GM12878 (cell line): ENCODE measurements at regions not wholly inside any gene's neighbourhood (a gene's known extent, or its start where the extent isn't known, plus 50 kb on each side); places are given as distances from the start of the nearest gene placed in this dataset.

Experiments used
- ATAC-seq: fragments of 200-7000 bp; cut with Tn5 transposase; 3 replicates; pipeline ENCODE4 v1.9.1; 2020; ENCODE audit warnings: mild to moderate bottlenecking, moderate library complexity
- BruUV-seq: library from RNA; stranded (reverse); fragments of 400-500 nt; replicated peaks from 2 replicates; lab custom pipeline; 2021; lab: Mats Ljungman, UMichigan
- CTCF ChIA-PET: fragments of 300-600 bp; sonication (Branson Sonifier 250); formaldehyde crosslinking; extraction: SDS; loops from one replicate; lab custom pipeline; 2021; ENCODE audit warnings: inconsistent platforms; lab: Yijun Ruan, JAX
- POLR2A ChIA-PET: fragments of 350-600 bp; formaldehyde crosslinking; extraction: SDS; loops from one replicate; lab custom pipeline; 2021; ENCODE audit warnings: inconsistent platforms; lab: Charles Lee
- RAD21 ChIA-PET: fragments of 300-600 bp; sonication (Branson Sonifier 250); formaldehyde crosslinking; loops from one replicate; lab custom pipeline; 2023; ENCODE audit warnings: antibody characterized with exemption; ENCODE audit not compliant: unreplicated experiment; lab: Charles Lee
- SMC1A ChIA-PET: fragments of 300-600 bp; sonication (Branson Sonifier 250); formaldehyde crosslinking; loops from one replicate; lab custom pipeline; 2023; ENCODE audit not compliant: unreplicated experiment, uncharacterized antibody; lab: Charles Lee
- DNase-seq: peaks from one replicate; pipeline ENCODE4 v3.0.0-alpha.2; 2011; ENCODE audit warnings: low read depth, low spot score
- FAIRE-seq: peaks from 3 replicates; lab custom pipeline; 2011; peaks lifted over from hg19 to GRCh38; lab: Jason Lieb, UNC
- H2AFZ ChIP-seq: 2 replicates; pipeline ENCODE4 v1.6.0; 2011; ENCODE audit warnings: low read depth, low read length, control low read depth; ENCODE audit not compliant: control insufficient read depth
- H3K27ac ChIP-seq: 2 replicates; pipeline ENCODE4 v1.5.1; 2011; ENCODE audit warnings: control low read depth; ENCODE audit not compliant: control insufficient read depth, insufficient read depth
- H3K27me3 ChIP-seq, 2 experiments: replicated peaks in 1 of 2; 2 replicates each; pipeline versions ENCODE4 v1.6.0 to v1.6.1; 2011; ENCODE audit warnings: low read length in 1 of 2; ENCODE audit not compliant: control insufficient read depth in 2 of 2, insufficient read depth in 2 of 2
- H3K36me3 ChIP-seq, 2 experiments: 2 replicates each; pipeline ENCODE4 v1.5.1; 2011; ENCODE audit warnings: low read length in 1 of 2; ENCODE audit not compliant: control insufficient read depth in 2 of 2, insufficient read depth in 2 of 2
- H3K4me1 ChIP-seq: 2 replicates; pipeline ENCODE4 v1.6.1; 2011; ENCODE audit warnings: mild to moderate bottlenecking, low read length, moderate library complexity, mixed read lengths; ENCODE audit not compliant: control insufficient read depth, insufficient read depth
- H3K4me2 ChIP-seq: 2 replicates; pipeline ENCODE4 v1.6.0; 2011; ENCODE audit warnings: control low read depth; ENCODE audit not compliant: control insufficient read depth, insufficient read depth
- H3K4me3 ChIP-seq: fragments of 200-600 bp; sonication (generic); 2 replicates; pipeline ENCODE4 v1.5.1; 2016
- H3K79me2 ChIP-seq: 2 replicates; pipeline ENCODE4 v1.6.0; 2011; ENCODE audit warnings: low read length; ENCODE audit not compliant: control insufficient read depth, insufficient read depth
- H3K9ac ChIP-seq: 2 replicates; pipeline ENCODE4 v1.8.0; 2011; ENCODE audit warnings: low read length, control low read depth, mixed read lengths; ENCODE audit not compliant: control insufficient read depth, insufficient read depth
- H3K9me3 ChIP-seq: replicated peaks from 3 replicates; pipeline ENCODE4 v1.5.1; 2011; ENCODE audit warnings: mild to moderate bottlenecking, low read length; ENCODE audit not compliant: control insufficient read depth, insufficient read depth
- H4K20me1 ChIP-seq: 2 replicates; pipeline ENCODE4 v1.6.0; 2011; ENCODE audit not compliant: control insufficient read depth, insufficient read depth
- EED ChIP-seq: sonication (generic); IDR thresholded peaks from 2 replicates; pipeline ENCODE4 v1.6.1; 2016; ENCODE audit warnings: antibody characterized with exemption, low read depth
- NFIC ChIP-seq: IDR thresholded peaks from 2 replicates; pipeline ENCODE4 v1.6.1; 2012; ENCODE audit warnings: low read depth, mild to moderate bottlenecking, inconsistent platforms, low read length, moderate library complexity
- SIX5 ChIP-seq: IDR thresholded peaks from 2 replicates; pipeline ENCODE4 v1.6.1; 2011; ENCODE audit warnings: mild to moderate bottlenecking, low read depth, low read length, moderate library complexity; ENCODE audit not compliant: severe bottlenecking
- SPI1 ChIP-seq: IDR thresholded peaks from 2 replicates; pipeline ENCODE4 v1.6.1; 2011; ENCODE audit warnings: low read depth, mild to moderate bottlenecking, low read length, moderate library complexity, borderline replicate concordance; ENCODE audit not compliant: insufficient read depth
- SRF ChIP-seq, 2 experiments: IDR thresholded peaks; 2 replicates each; pipeline ENCODE4 v1.6.1; 2011; ENCODE audit warnings: low read depth in 2 of 2, low read length in 2 of 2, mild to moderate bottlenecking in 1 of 2, moderate library complexity in 1 of 2
- whole genome bisulfite sequencing: methylation state at CpG from one replicate; pipeline ENCODE4 v1.1.6; 2016; ENCODE audit warnings: low lambda C conversion rate; ENCODE audit not compliant: insufficient replicate concordance, insufficient coverage; ENCODE audit errors: missing lambda C conversion rate; 5-methylcytosine and 5-hydroxymethylcytosine counted together
- in situ Hi-C: fragments of 300-500 bp; cut with MboI; formaldehyde crosslinking; loops from 9 replicates; pipeline ENCODE4 v1.14.3; 2018; ENCODE audit warnings: mixed read lengths
- intact Hi-C: fragments of 100-400 bp; cut with micrococcal nuclease; formaldehyde crosslinking; loops from one replicate; pipeline ENCODE4 v1.14.2; 2022; ENCODE audit not compliant: unreplicated experiment
- TF ChIP-seq, protein P1 (sequence below): IDR thresholded peaks from 2 replicates; pipeline ENCODE4 v1.6.1; 2012; ENCODE audit warnings: improper control_type of control experiment, low read depth, low read length; ENCODE audit not compliant: insufficient replicate concordance

DNA sequence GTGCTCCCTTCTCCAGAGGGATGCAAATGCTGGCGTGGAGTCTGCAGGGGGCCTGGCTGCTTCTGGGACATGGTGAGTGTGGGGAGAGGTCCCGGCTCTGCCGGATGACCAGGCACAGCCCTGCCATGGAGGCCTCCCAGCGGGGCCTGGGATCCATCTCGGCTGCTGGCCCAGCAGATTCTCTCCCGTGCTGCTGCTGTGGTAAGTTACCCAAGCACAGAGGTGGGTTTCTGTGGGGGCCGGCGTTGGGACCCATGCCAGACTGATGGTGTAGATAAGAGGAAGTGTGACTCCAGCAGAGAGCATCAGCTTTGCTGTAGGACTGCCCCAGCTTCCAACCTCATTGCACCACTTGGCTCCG is 147.5 kb upstream of the B3GAT1 start:
- RAD21 ChIA-PET, result no interaction called here
- WGBS, result 18% methylated on average over 9 of the region's 9 CpGs
- Histone ChIP-seq H3K4me2 (no peak overlapping the region), H3K27ac (no peak overlapping the region), H3K4me1 (no peaks in the 10 kb centered on the region), H3K79me2 (no peaks in the 10 kb centered on the region), H3K9ac (no peak overlapping the region), H3K9me3 (no peaks in the 10 kb centered on the region), H3K27me3 (peaks cover 0 to 2% of the 10 kb centered on the region in 2 experiments; a peak in 2 of 4 replicates), H4K20me1 (no peaks in the 10 kb centered on the region), H3K4me3 (no peak overlapping the region), H2AFZ (no peak overlapping the region), H3K36me3 (no peaks in the 10 kb centered on the region)
- ATAC-seq, result no peak
- FAIRE-seq, result no peak
- BruUV-seq, result no TSS peak
- DNase-seq, result no peak
- TF ChIP-seq SRF (IDR thresholded peaks at IDR 0.05; ENCODE audit: low read depth in 2 of 2, low read length in 2 of 2) (no peak), SPI1 (peak; percentile 44), NFIC (no peak), EED (no peak), SIX5 (no peak)
- TF ChIP-seq, protein P1, sequence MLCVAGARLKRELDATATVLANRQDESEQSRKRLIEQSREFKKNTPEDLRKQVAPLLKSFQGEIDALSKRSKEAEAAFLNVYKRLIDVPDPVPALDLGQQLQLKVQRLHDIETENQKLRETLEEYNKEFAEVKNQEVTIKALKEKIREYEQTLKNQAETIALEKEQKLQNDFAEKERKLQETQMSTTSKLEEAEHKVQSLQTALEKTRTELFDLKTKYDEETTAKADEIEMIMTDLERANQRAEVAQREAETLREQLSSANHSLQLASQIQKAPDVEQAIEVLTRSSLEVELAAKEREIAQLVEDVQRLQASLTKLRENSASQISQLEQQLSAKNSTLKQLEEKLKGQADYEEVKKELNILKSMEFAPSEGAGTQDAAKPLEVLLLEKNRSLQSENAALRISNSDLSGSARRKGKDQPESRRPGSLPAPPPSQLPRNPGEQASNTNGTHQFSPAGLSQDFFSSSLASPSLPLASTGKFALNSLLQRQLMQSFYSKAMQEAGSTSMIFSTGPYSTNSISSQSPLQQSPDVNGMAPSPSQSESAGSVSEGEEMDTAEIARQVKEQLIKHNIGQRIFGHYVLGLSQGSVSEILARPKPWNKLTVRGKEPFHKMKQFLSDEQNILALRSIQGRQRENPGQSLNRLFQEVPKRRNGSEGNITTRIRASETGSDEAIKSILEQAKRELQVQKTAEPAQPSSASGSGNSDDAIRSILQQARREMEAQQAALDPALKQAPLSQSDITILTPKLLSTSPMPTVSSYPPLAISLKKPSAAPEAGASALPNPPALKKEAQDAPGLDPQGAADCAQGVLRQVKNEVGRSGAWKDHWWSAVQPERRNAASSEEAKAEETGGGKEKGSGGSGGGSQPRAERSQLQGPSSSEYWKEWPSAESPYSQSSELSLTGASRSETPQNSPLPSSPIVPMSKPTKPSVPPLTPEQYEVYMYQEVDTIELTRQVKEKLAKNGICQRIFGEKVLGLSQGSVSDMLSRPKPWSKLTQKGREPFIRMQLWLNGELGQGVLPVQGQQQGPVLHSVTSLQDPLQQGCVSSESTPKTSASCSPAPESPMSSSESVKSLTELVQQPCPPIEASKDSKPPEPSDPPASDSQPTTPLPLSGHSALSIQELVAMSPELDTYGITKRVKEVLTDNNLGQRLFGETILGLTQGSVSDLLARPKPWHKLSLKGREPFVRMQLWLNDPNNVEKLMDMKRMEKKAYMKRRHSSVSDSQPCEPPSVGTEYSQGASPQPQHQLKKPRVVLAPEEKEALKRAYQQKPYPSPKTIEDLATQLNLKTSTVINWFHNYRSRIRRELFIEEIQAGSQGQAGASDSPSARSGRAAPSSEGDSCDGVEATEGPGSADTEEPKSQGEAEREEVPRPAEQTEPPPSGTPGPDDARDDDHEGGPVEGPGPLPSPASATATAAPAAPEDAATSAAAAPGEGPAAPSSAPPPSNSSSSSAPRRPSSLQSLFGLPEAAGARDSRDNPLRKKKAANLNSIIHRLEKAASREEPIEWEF, result no peak
- CTCF ChIA-PET, result no interaction called here
- POLR2A ChIA-PET, result no interaction called here
- intact Hi-C loops, result no loop called here
- SMC1A ChIA-PET, result no interaction called here
- in situ Hi-C loops, result no loop called here
